ENCODE measurements at regions not wholly inside any gene's neighbourhood (a gene's known extent, or its start where the extent isn't known, plus 50 kb on each side); places are given as distances from the start of the nearest gene placed in this dataset.

DNA sequence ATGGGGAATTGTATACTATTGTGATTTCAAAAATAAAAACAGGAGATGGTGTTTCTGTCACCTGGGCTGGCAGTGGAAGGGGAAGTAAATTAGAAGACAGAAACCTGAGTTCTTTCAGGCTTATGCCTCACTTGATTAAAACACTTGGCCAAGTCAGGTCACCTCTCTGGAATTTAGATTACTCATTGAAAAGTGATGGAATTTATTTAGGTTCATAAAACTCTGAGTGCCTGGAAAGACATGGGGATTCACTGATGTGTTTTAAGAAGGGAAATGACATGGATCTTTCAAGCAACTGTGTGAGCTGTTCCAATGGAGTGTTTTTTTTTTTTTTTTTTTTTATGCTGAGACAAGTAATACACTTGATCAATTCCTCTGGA is 400.1 kb downstream of the TMEM135 start:
- in situ Hi-C loops (cut with HindIII; ENCODE audit: low pct_unique_long_range_greater_than_20kb, low sequenced_read_pairs): no loop called here
- DNase-seq (ENCODE audit: low read depth): peak; percentile 43

GRCh38 chr11:87437133-87437843 is 399.6 kb downstream of the TMEM135 start:
- no peak for DNase-seq (ENCODE audit: low read depth)
- in situ Hi-C loops (cut with HindIII; ENCODE audit: low pct_unique_long_range_greater_than_20kb, low sequenced_read_pairs): no loop called here

GRCh38 chr11:87432022-87432421 is 394.3 kb downstream of the TMEM135 start:
- no peak for DNase-seq (ENCODE audit: low read depth)
- in situ Hi-C loops (cut with HindIII; ENCODE audit: low pct_unique_long_range_greater_than_20kb, low sequenced_read_pairs): no loop called here

DNA sequence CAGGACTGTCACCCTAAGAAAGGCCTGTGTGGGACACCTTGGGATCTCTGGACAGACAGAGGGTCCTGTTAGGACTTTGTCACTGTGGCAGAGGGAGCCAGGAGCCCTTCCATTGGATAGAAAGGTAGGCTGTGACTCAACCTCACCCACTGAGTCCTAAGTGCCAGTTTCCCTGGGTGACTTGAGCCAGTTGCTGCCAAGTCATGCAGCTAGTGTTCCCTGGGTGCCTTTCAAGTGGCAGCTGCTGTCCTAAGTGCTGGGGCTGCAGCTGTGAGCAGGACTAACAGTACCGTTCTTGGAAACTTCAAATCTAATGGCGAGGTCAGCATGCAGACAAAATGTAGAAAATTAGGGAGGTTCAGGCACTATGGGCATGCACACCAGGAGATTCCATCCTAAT is 393.7 kb downstream of the TMEM135 start:
- no peak for DNase-seq (ENCODE audit: low read depth)
- in situ Hi-C loops (cut with HindIII; ENCODE audit: low pct_unique_long_range_greater_than_20kb, low sequenced_read_pairs): no loop called here

- DNase-seq (ENCODE audit: low read depth): no peak
- in situ Hi-C loops (cut with HindIII; ENCODE audit: low pct_unique_long_range_greater_than_20kb, low sequenced_read_pairs): no loop called here
These were observed 393.1 kb downstream of the TMEM135 start for GRCh38 chr11:87430821-87431220.

DNA sequence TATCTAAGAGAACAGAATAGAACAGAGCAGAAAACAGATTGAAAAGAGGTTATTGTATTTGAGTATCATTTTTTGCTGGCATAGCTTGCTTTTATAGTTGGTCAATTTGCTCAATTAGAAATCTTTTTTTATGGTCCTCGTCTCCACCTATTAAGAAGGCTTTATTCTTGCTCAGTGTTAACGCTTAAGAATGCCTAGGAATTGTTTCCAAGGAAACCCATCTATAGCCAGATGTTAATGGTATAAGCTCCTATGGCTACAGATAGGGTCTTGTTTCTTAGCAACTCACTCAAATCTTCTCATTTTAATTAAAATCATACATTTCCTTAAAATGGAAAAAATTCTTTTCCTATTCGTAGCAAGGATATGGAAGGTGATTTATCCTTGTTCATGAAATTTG is 392.3 kb downstream of the TMEM135 start:
- no peak for DNase-seq (ENCODE audit: low read depth)
- in situ Hi-C loops (cut with HindIII; ENCODE audit: low pct_unique_long_range_greater_than_20kb, low sequenced_read_pairs): no loop called here

DNA sequence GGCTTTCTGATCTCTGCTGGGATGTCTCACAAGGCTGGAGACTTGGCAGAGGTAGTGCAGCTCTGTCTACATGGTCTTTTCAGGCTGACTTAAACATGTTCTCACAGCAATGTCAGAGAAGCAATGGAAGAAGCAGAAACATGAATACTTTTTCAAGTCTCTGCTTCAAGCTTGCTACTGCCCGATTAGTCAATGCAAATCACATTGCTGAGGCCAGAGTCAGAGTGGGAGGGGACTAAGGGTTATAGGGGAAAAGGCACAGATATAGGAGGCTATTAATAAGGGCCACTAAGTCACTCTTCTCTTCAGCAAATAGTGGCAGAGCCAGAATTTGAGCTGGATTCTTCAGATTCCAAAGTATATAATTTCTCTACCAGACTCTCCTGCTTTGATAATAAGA is 390.5 kb downstream of the TMEM135 start:
- no peak for DNase-seq (ENCODE audit: low read depth)
- in situ Hi-C loops (cut with HindIII; ENCODE audit: low pct_unique_long_range_greater_than_20kb, low sequenced_read_pairs): no loop called here

DNA sequence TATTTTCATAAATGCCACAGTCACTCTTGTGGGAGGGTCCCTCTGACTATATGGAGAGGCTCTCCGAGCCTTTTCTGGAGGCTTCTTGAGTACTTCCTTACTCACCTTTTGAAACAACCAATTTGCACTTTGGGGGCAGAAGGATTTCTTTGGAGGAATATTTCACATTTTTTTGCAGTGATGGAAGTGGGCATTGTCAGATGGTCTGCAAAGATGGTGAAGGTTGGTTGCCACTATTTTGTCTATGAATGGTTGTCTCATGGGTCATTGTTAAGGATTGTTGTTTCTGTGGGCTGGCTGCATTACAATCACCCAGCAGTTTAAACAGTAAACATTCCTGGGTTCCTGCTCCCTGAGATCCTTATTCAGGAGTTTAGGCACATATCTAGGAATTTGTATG is 388.2 kb downstream of the TMEM135 start:
- in situ Hi-C loops (cut with HindIII; ENCODE audit: low pct_unique_long_range_greater_than_20kb, low sequenced_read_pairs): no loop called here
- DNase-seq (ENCODE audit: low read depth): no peak

GRCh38 chr11:87425391-87425790 is 387.7 kb downstream of the TMEM135 start:
- in situ Hi-C loops (cut with HindIII; ENCODE audit: low pct_unique_long_range_greater_than_20kb, low sequenced_read_pairs): no loop called here

DNA sequence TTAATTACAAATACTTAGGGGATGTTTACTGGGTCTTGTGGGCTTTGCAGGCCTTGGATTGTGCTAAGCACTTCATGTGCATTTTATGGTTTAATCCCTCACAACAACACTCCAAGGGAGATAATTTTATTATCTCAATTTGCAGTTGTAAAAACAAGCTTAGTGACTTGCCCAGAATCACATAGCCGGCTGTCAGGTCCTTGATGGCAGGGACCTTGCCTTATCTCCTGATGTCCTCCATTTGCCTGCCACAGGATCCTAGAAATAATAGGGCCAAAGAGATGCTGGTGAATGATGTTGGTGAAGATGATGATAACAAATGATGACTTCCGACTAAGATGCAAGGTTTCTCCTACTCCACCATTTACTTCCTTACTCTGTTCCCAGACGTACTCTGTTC is 385.4 kb downstream of the TMEM135 start:
- in situ Hi-C loops (cut with HindIII; ENCODE audit: low pct_unique_long_range_greater_than_20kb, low sequenced_read_pairs): no loop called here
- DNase-seq (ENCODE audit: low read depth): no peak

More at GRCh38 chr11:87425391-87425790, 387.7 kb downstream of the TMEM135 start:
- DNase-seq (ENCODE audit: low read depth): no peak

DNA sequence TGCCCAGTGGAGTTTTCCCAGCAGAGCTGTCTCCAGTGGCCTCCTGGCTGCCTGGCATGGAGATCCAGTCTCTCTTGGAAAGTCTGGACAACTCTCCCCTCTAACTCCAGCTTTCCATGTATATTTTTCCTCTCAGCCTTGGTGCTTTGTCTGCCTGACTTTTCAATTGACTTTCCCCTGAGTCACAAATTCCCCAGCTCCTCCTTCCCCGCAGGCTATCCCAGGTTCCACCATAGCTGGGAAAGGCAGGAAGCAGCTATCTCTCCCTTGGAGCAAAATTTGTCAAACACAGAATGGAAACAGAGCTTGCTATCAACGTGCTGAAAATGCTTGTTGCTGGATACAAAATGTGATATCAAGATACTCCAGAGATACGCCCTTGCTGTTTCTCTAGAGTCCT is 384.8 kb downstream of the TMEM135 start:
- in situ Hi-C loops (cut with HindIII; ENCODE audit: low pct_unique_long_range_greater_than_20kb, low sequenced_read_pairs): no loop called here
- DNase-seq (ENCODE audit: low read depth): no peak

GRCh38 chr11:87421422-87421821 is 383.7 kb downstream of the TMEM135 start:
- in situ Hi-C loops (cut with HindIII; ENCODE audit: low pct_unique_long_range_greater_than_20kb, low sequenced_read_pairs): no loop called here
- DNase-seq (ENCODE audit: low read depth): peak; percentile 34

GRCh38 chr11:87417951-87418350 is 380.2 kb downstream of the TMEM135 start:
- in situ Hi-C loops (cut with HindIII; ENCODE audit: low pct_unique_long_range_greater_than_20kb, low sequenced_read_pairs): no loop called here
- DNase-seq (ENCODE audit: low read depth): no peak

GRCh38 chr11:87405843-87406242 is 368.1 kb downstream of the TMEM135 start:
- no peak for DNase-seq (ENCODE audit: low read depth)
- in situ Hi-C loops (cut with HindIII; ENCODE audit: low pct_unique_long_range_greater_than_20kb, low sequenced_read_pairs): no loop called here

- no peak for DNase-seq (ENCODE audit: low read depth)
- in situ Hi-C loops (cut with HindIII; ENCODE audit: low pct_unique_long_range_greater_than_20kb, low sequenced_read_pairs): no loop called here
These were observed 367.6 kb downstream of the TMEM135 start for GRCh38 chr11:87405356-87405755.

GRCh38 chr11:87401653-87402052 is 363.9 kb downstream of the TMEM135 start:
- no peak for DNase-seq (ENCODE audit: low read depth)
- in situ Hi-C loops (cut with HindIII; ENCODE audit: low pct_unique_long_range_greater_than_20kb, low sequenced_read_pairs): no loop called here

- DNase-seq (ENCODE audit: low read depth): no peak
- in situ Hi-C loops (cut with HindIII; ENCODE audit: low pct_unique_long_range_greater_than_20kb, low sequenced_read_pairs): no loop called here
These were observed 361.6 kb downstream of the TMEM135 start for GRCh38 chr11:87399341-87399740.

GRCh38 chr11:87398931-87399330 is 361.2 kb downstream of the TMEM135 start:
- no peak for DNase-seq (ENCODE audit: low read depth)
- in situ Hi-C loops (cut with HindIII; ENCODE audit: low pct_unique_long_range_greater_than_20kb, low sequenced_read_pairs): no loop called here

GRCh38 chr11:87397011-87397865 is 359.5 kb downstream of the TMEM135 start:
- in situ Hi-C loops (cut with HindIII; ENCODE audit: low pct_unique_long_range_greater_than_20kb, low sequenced_read_pairs): no loop called here

GRCh38 chr11:87394924-87395323 is 357.2 kb downstream of the TMEM135 start:
- no peak for DNase-seq (ENCODE audit: low read depth)
- in situ Hi-C loops (cut with HindIII; ENCODE audit: low pct_unique_long_range_greater_than_20kb, low sequenced_read_pairs): no loop called here

More at GRCh38 chr11:87397011-87397865, 359.5 kb downstream of the TMEM135 start:
- DNase-seq (ENCODE audit: low read depth): no peak

Measured in Caki2 (cell line).